HCT116 (cell line): ENCODE measurements at regions not wholly inside any gene's neighbourhood (a gene's known extent, or its start where the extent isn't known, plus 50 kb on each side); places are given as distances from the start of the nearest gene placed in this dataset.

Experiments used
- ATAC-seq: fragments of 200-7000 bp; cut with Tn5 transposase; 2 replicates; pipeline ENCODE4 v1.9.1; 2020; ENCODE audit warnings: mild to moderate bottlenecking, moderate library complexity
- BruUV-seq: library from RNA; stranded (reverse); fragments of 400-500 nt; replicated peaks from 2 replicates; lab custom pipeline; 2021; lab: Mats Ljungman, UMichigan
- CTCF ChIA-PET: fragments of 300-600 bp; sonication (Branson Sonifier 250); formaldehyde crosslinking; loops from one replicate; lab custom pipeline; 2021; ENCODE audit warnings: antibody characterized with exemption; lab: Charles Lee
- POLR2A ChIA-PET: fragments of 300-600, 350-600 bp; sonication (Branson Sonifier 250); formaldehyde crosslinking; loops from one replicate; lab custom pipeline; 2021; ENCODE audit warnings: antibody characterized with exemption; lab: Charles Lee
- RAD21 ChIA-PET, 2 experiments: fragments of 300-600 bp; sonication (Branson Sonifier 250); formaldehyde crosslinking; loops; one replicate each; lab custom pipeline; 2023; ENCODE audit warnings: low total read pairs in 2 of 2; ENCODE audit not compliant: uncharacterized antibody in 2 of 2, unreplicated experiment in 2 of 2, low non-redundant PET in 1 of 2; lab: Charles Lee
- DNase-seq: peaks from one replicate; pipeline ENCODE4 v3.0.0-alpha.2; 2010; ENCODE audit warnings: low read depth, low spot score
- H2AFZ ChIP-seq: fragments of 200-600 bp; shearing (Covaris generic), sonication (generic); 2 replicates; pipeline ENCODE4 v1.6.1; 2017; ENCODE audit warnings: low read depth, mixed run types, mixed read lengths, antibody characterized with exemption, low read length; ENCODE audit not compliant: poor library complexity, severe bottlenecking
- H3K27ac ChIP-seq: 2 replicates; pipeline ENCODE4 v1.5.1; 2012; ENCODE audit warnings: low read depth, low read length
- H3K27me3 ChIP-seq: fragments of 200-600 bp; sonication (generic); 2 replicates; pipeline ENCODE4 v1.6.1; 2016; ENCODE audit warnings: mixed run types, low read length, mixed read lengths; ENCODE audit not compliant: insufficient read depth
- H3K36me3 ChIP-seq, 2 experiments: fragments of 200-500 bp in 1 of 2; fragments of 200-600 bp in 1 of 2; sonication (Bioruptor generic) in 1 of 2; sonication (generic) in 1 of 2; 2 replicates each; pipeline versions ENCODE4 v1.5.1 to v1.6.1; 2014 to 2016; ENCODE audit warnings: low read length in 2 of 2, inconsistent platforms in 1 of 2, mixed read lengths in 1 of 2, mixed run types in 1 of 2; ENCODE audit not compliant: insufficient read depth in 2 of 2, control insufficient read depth in 1 of 2
- H3K4me1 ChIP-seq, 2 experiments: fragments of 200-600 bp in 1 of 2; sonication (generic) in 1 of 2; 2 replicates each; pipeline versions ENCODE4 v1.5.1 to v1.6.1; 2012 to 2017; ENCODE audit warnings: low read length in 2 of 2, inconsistent platforms in 1 of 2, mild to moderate bottlenecking in 1 of 2, mixed read lengths in 1 of 2, mixed run types in 1 of 2, moderate library complexity in 1 of 2; ENCODE audit not compliant: insufficient read depth in 2 of 2, control insufficient read depth in 1 of 2
- H3K4me2 ChIP-seq: fragments of 200-600 bp; sonication (generic); 2 replicates; pipeline ENCODE4 v1.6.1; 2017; ENCODE audit warnings: mixed run types, low read length, mixed read lengths
- H3K4me3 ChIP-seq, 2 experiments: fragments of 200-600 bp in 1 of 2; sonication (generic) in 1 of 2; replicated peaks in 1 of 2; 2 replicates each; pipeline ENCODE4 v1.5.1; 2011 to 2016; ENCODE audit warnings: low read length in 2 of 2, control low read depth in 1 of 2, low read depth in 1 of 2, mild to moderate bottlenecking in 1 of 2, mixed read lengths in 1 of 2, mixed run types in 1 of 2
- H3K79me2 ChIP-seq: fragments of 200-600 bp; sonication (generic); 2 replicates; pipeline ENCODE4 v1.6.1; 2017; ENCODE audit warnings: mild to moderate bottlenecking, mixed run types, low read length, moderate library complexity, mixed read lengths; ENCODE audit not compliant: insufficient read depth
- H3K9ac ChIP-seq: fragments of 200-600 bp; sonication (generic); 2 replicates; pipeline ENCODE4 v1.6.1; 2016; ENCODE audit warnings: low read length, mixed read lengths
- H3K9me2 ChIP-seq: fragments of 200-600 bp; sonication (generic), shearing (Covaris generic); 2 replicates; pipeline ENCODE4 v1.6.1; 2017; ENCODE audit warnings: mixed run types, mild to moderate bottlenecking, moderate library complexity; ENCODE audit not compliant: insufficient read depth
- H3K9me3 ChIP-seq, 2 experiments: fragments of 200-500 bp in 1 of 2; fragments of 200-600 bp in 1 of 2; sonication (Bioruptor generic) in 1 of 2; sonication (generic) in 1 of 2; 2 replicates each; pipeline ENCODE4 v1.6.1; 2014 to 2017; ENCODE audit warnings: low read length in 2 of 2, mixed read lengths in 2 of 2, inconsistent platforms in 1 of 2, low read depth in 1 of 2, mild to moderate bottlenecking in 1 of 2, mixed run types in 1 of 2, moderate library complexity in 1 of 2; ENCODE audit not compliant: control insufficient read depth in 1 of 2, insufficient read depth in 1 of 2
- H4K20me1 ChIP-seq: fragments of 200-600 bp; sonication (generic), shearing (Covaris generic); 2 replicates; pipeline ENCODE4 v1.6.1; 2017; ENCODE audit warnings: mixed run types, mild to moderate bottlenecking, moderate library complexity; ENCODE audit not compliant: insufficient read depth
- ATF3 ChIP-seq: IDR thresholded peaks from 2 replicates; pipeline ENCODE4 v1.6.1; 2012
- CBX3 ChIP-seq: IDR thresholded peaks from 2 replicates; pipeline ENCODE4 v1.6.1; 2012; ENCODE audit warnings: low read depth
- CEBPB ChIP-seq: IDR thresholded peaks from 2 replicates; pipeline ENCODE4 v1.6.1; 2012; ENCODE audit warnings: low read depth
- EGR1 ChIP-seq: IDR thresholded peaks from 2 replicates; pipeline ENCODE4 v1.6.1; 2012; ENCODE audit warnings: low read depth
- ELF1 ChIP-seq: IDR thresholded peaks from 2 replicates; pipeline ENCODE4 v1.6.1; 2012; ENCODE audit warnings: low read depth, borderline replicate concordance
- EZH2 ChIP-seq: fragments of 200-600 bp; sonication (generic); IDR thresholded peaks from 2 replicates; pipeline ENCODE4 v1.6.1; 2017; ENCODE audit warnings: antibody characterized with exemption, mixed run types
- EZH2phosphoT487 ChIP-seq: fragments of 200-600 bp; IDR thresholded peaks from 2 replicates; pipeline ENCODE4 v1.6.1; 2018; ENCODE audit warnings: antibody characterized with exemption, borderline replicate concordance
- FOSL1 ChIP-seq: IDR thresholded peaks from 2 replicates; pipeline ENCODE4 v1.6.1; 2012; ENCODE audit warnings: low read depth
- JUND ChIP-seq: IDR thresholded peaks from 2 replicates; pipeline ENCODE4 v1.6.1; 2012
- MAX ChIP-seq: IDR thresholded peaks from 2 replicates; pipeline ENCODE4 v1.6.1; 2012
- POLR2A ChIP-seq: IDR thresholded peaks from 2 replicates; pipeline ENCODE4 v1.7.0; 2011; ENCODE audit warnings: borderline replicate concordance; ENCODE audit not compliant: insufficient read depth, insufficient read length; ENCODE audit errors: extremely low read depth
- REST ChIP-seq: IDR thresholded peaks from 2 replicates; pipeline ENCODE4 v1.6.1; 2012; ENCODE audit warnings: low read depth
- SP1 ChIP-seq: IDR thresholded peaks from 2 replicates; pipeline ENCODE4 v1.6.1; 2012; ENCODE audit warnings: low read depth
- SRF ChIP-seq: IDR thresholded peaks from 2 replicates; pipeline ENCODE4 v1.6.1; 2012; ENCODE audit warnings: low read depth
- YY1 ChIP-seq: IDR thresholded peaks from 2 replicates; pipeline ENCODE4 v1.6.1; 2011; ENCODE audit warnings: low read length, low read depth, moderate library complexity, mild to moderate bottlenecking; ENCODE audit not compliant: insufficient replicate concordance; ENCODE audit errors: extremely low read depth
- ZFX ChIP-seq: fragments of 450-650 bp; IDR thresholded peaks from 2 replicates; pipeline ENCODE4 v1.6.1; 2017
- ZNF274 ChIP-seq: fragments of 200-500 bp; sonication (Bioruptor generic); IDR thresholded peaks from 2 replicates; pipeline ENCODE4 v1.6.1; 2014; ENCODE audit warnings: mild to moderate bottlenecking, low read depth, low read length, inconsistent platforms
- intact Hi-C: fragments of 100-400 bp; cut with micrococcal nuclease; formaldehyde crosslinking; loops from 2 replicates; pipeline ENCODE4 v1.10.0; 2022
- TF ChIP-seq, protein P1 (sequence below): IDR thresholded peaks from 2 replicates; pipeline ENCODE4 v1.6.1; 2011; ENCODE audit warnings: mild to moderate bottlenecking, low read length, moderate library complexity; ENCODE audit not compliant: insufficient replicate concordance; ENCODE audit errors: extremely low read depth

- TF ChIP-seq EGR1 (no peak), CBX3 (no peak), POLR2A (no peak), FOSL1 (no peak), SP1 (no peak), ATF3 (no peak), ZNF274 (no peak), MAX (no peak), SRF (no peak), ZFX (no peak)
Observed at GRCh38 chr13:111946214-111946613, 120.7 kb upstream of the SOX1 start (continued).

DNA sequence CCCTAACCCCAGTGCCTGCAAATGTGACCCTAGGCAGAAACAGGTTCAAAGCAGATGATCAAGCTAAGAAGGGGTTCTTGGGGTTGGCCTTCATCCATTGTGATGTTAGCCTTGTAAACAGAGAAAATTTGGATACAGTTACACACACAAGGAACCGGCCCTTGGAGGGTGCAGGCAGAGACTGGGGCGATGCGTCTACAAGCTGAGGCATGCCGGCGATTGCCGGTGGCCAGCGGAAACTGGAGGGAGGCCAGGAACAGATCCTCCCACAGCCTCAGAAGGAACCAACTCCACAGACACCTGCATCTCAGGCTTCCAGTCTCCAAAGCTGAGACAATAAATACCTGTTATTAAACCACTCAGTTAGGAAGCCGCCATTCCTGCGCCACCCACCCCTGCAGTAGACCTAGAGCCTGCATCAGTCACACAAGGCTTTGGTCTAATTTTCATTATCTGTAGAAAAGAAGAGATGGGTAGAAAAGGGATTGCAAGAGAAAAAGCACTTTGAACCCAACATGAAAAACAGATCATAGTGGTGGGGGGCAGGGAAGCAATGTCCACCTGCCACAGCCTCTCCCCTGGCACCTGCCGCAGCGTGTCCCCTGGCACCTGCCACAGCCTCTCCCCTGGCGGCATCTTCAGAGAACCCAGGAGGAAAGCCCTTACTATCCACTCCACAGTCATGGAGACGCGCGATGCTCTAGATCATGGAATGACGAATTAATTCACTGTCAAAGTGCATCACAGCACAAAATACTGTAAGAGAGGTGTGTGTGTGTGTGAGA, 119.7 kb upstream of the SOX1 start:
- no peak for TF ChIP-seq SRF
- TF ChIP-seq ZNF274: no peak
- no peak for TF ChIP-seq CBX3
- TF ChIP-seq ZFX: no peak
- TF ChIP-seq, protein P1, sequence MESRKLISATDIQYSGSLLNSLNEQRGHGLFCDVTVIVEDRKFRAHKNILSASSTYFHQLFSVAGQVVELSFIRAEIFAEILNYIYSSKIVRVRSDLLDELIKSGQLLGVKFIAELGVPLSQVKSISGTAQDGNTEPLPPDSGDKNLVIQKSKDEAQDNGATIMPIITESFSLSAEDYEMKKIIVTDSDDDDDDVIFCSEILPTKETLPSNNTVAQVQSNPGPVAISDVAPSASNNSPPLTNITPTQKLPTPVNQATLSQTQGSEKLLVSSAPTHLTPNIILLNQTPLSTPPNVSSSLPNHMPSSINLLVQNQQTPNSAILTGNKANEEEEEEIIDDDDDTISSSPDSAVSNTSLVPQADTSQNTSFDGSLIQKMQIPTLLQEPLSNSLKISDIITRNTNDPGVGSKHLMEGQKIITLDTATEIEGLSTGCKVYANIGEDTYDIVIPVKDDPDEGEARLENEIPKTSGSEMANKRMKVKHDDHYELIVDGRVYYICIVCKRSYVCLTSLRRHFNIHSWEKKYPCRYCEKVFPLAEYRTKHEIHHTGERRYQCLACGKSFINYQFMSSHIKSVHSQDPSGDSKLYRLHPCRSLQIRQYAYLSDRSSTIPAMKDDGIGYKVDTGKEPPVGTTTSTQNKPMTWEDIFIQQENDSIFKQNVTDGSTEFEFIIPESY: no peak
- TF ChIP-seq YY1: no peak
- TF ChIP-seq ELF1: no peak
- no peak for TF ChIP-seq JUND
- no peak for TF ChIP-seq EZH2phosphoT487
- no peak for TF ChIP-seq EZH2
- no peak for TF ChIP-seq CEBPB
- TF ChIP-seq REST: no peak

More for the DNA sequence above, 119.7 kb upstream of the SOX1 start:
- Histone ChIP-seq H3K9me3 (peaks cover 0 to 3% of the 10 kb centered on the region in 2 experiments; a peak in 1 of 4 replicates), H3K27me3 (peaks cover 9% of the 10 kb centered on the region; the same call in 1 of the 2 replicates), H3K4me2 (no peak overlapping the region), H3K9ac (no peak overlapping the region), H4K20me1 (no peaks in the 10 kb centered on the region), H3K9me2 (no peaks in the 10 kb centered on the region), H3K4me1 (no peaks in the 10 kb centered on the region), H3K27ac (no peak overlapping the region), H2AFZ (no peak overlapping the region), H3K36me3 (no peaks in the 10 kb centered on the region), H3K79me2 (no peaks in the 10 kb centered on the region), H3K4me3 (no peak overlapping the region)
- POLR2A ChIA-PET: no interaction called here
- ATAC-seq (no peak), DNase-seq (no peak)
- RAD21 ChIA-PET: no interaction called here
- CTCF ChIA-PET: no interaction called here
- intact Hi-C loops: no loop called here
- BruUV-seq: no TSS peak
